Smooth muscle cell (in vitro differentiated cells): ENCODE measurements at regions not wholly inside any gene's neighbourhood (a gene's known extent, or its start where the extent isn't known, plus 50 kb on each side); places are given as distances from the start of the nearest gene placed in this dataset.

Source experiments
- DNase-seq: peaks from one replicate; lab custom pipeline; 2025; ENCODE audit not compliant: unreplicated experiment; lab: John Stamatoyannopoulos, UW
- H2AFZ ChIP-seq: fragments of 200-600 bp; sonication (generic); 2 replicates; pipeline ENCODE4 v1.6.0; 2016; ENCODE audit warnings: antibody characterized with exemption, low read depth, mild to moderate bottlenecking
- H3F3A ChIP-seq: fragments of 200-600 bp; sonication (generic); 2 replicates; pipeline ENCODE4 v1.6.0; 2017; ENCODE audit warnings: antibody characterized with exemption, low read depth
- H3K27ac ChIP-seq: fragments of 200-600 bp; sonication (generic); 2 replicates; pipeline ENCODE4 v1.5.1; 2016; ENCODE audit warnings: low read depth, mild to moderate bottlenecking
- H3K27me3 ChIP-seq: fragments of 200-600 bp; sonication (generic); 2 replicates; pipeline ENCODE4 v1.6.1; 2016; ENCODE audit warnings: low read depth, mild to moderate bottlenecking
- H3K36me3 ChIP-seq: fragments of 200-600 bp; sonication (generic); 2 replicates; pipeline ENCODE4 v1.5.1; 2016; ENCODE audit warnings: low read depth
- H3K4me1 ChIP-seq: fragments of 200-600 bp; sonication (generic); 2 replicates; pipeline ENCODE4 v1.5.1; 2016; ENCODE audit warnings: low read depth
- H3K4me2 ChIP-seq: fragments of 200-600 bp; sonication (generic); 2 replicates; pipeline ENCODE4 v1.6.0; 2016; ENCODE audit warnings: mild to moderate bottlenecking
- H3K4me3 ChIP-seq: fragments of 200-600 bp; sonication (generic); 2 replicates; pipeline ENCODE4 v1.5.1; 2016; ENCODE audit warnings: mild to moderate bottlenecking
- H3K79me2 ChIP-seq: fragments of 200-600 bp; sonication (generic); 2 replicates; pipeline ENCODE4 v1.6.0; 2016; ENCODE audit warnings: low read depth, mild to moderate bottlenecking
- H3K9ac ChIP-seq: fragments of 200-600 bp; sonication (generic); 2 replicates; pipeline ENCODE4 v1.6.0; 2016; ENCODE audit warnings: low read depth
- H3K9me3 ChIP-seq: fragments of 200-600 bp; sonication (generic); replicated peaks from 2 replicates; pipeline ENCODE4 v1.5.1; 2016; ENCODE audit warnings: low read depth
- H4K20me1 ChIP-seq: fragments of 200-600 bp; sonication (generic); 2 replicates; pipeline ENCODE4 v1.6.0; 2016; ENCODE audit warnings: low read depth
- CTCF ChIP-seq: fragments of 200-600 bp; sonication (generic); IDR thresholded peaks from 2 replicates; pipeline ENCODE4 v1.5.1; 2017; ENCODE audit warnings: borderline replicate concordance, mild to moderate bottlenecking, antibody characterized with exemption; ENCODE audit not compliant: insufficient read depth, poor library complexity, severe bottlenecking
- WGBS: methylation state at CpG from one replicate; pipeline ENCODE4 v1.1.7; 2016; ENCODE audit warnings: low lambda C conversion rate; 5-methylcytosine and 5-hydroxymethylcytosine counted together

- no peaks in the 10 kb centered on the region for H3K79me2 ChIP-seq
- H3K27me3 ChIP-seq: no peaks in the 10 kb centered on the region
- 93% methylated on average over 1 of the region's 1 CpG for WGBS
- H3K27ac ChIP-seq: no peak overlapping the region
- H3K4me3 ChIP-seq: no peak overlapping the region
- no peaks in the 10 kb centered on the region for H3K9me3 ChIP-seq
- H3K36me3 ChIP-seq: no peaks in the 10 kb centered on the region
- H3K4me1 ChIP-seq: no peaks in the 10 kb centered on the region
- no peaks in the 10 kb centered on the region for H4K20me1 ChIP-seq
- no peaks in the 10 kb centered on the region for H3F3A ChIP-seq
- TF ChIP-seq CTCF: no peak
- no peak overlapping the region for H3K4me2 ChIP-seq
- no peak overlapping the region for H2AFZ ChIP-seq
- H3K9ac ChIP-seq: no peak overlapping the region
- no peak for DNase-seq
Observed at GRCh38 chr5:89246864-89247263, 363.9 kb upstream of the MEF2C start.

- TF ChIP-seq CTCF: no peak
- DNase-seq: no peak
Observed at GRCh38 chr5:89246252-89246651, 363.3 kb upstream of the MEF2C start.

GRCh38 chr5:89243611-89244010 lies 360.6 kb upstream of the MEF2C start:
- H3K9me3 ChIP-seq: no peaks in the 10 kb centered on the region
- DNase-seq: no peak
- H3K4me2 ChIP-seq: no peak overlapping the region
- 63% methylated on average over 1 of the region's 1 CpG for whole genome bisulfite sequencing
- no peaks in the 10 kb centered on the region for H4K20me1 ChIP-seq
- no peaks in the 10 kb centered on the region for H3K27me3 ChIP-seq
- H3K4me1 ChIP-seq: no peaks in the 10 kb centered on the region
- no peak overlapping the region for H2AFZ ChIP-seq
- H3K9ac ChIP-seq: no peak overlapping the region
- no peak overlapping the region for H3K27ac ChIP-seq
- no peaks in the 10 kb centered on the region for H3K79me2 ChIP-seq
- no peak overlapping the region for H3K4me3 ChIP-seq
- no peak for TF ChIP-seq CTCF
- no peaks in the 10 kb centered on the region for H3K36me3 ChIP-seq
- no peaks in the 10 kb centered on the region for H3F3A ChIP-seq

More at GRCh38 chr5:89246252-89246651, 363.3 kb upstream of the MEF2C start:
- Histone ChIP-seq H3K9ac (no peak overlapping the region), H3F3A (no peaks in the 10 kb centered on the region), H2AFZ (no peak overlapping the region), H3K4me2 (no peak overlapping the region), H3K9me3 (no peaks in the 10 kb centered on the region), H3K4me1 (no peaks in the 10 kb centered on the region), H3K4me3 (no peak overlapping the region), H3K36me3 (no peaks in the 10 kb centered on the region), H3K27me3 (no peaks in the 10 kb centered on the region), H3K27ac (no peak overlapping the region), H3K79me2 (no peaks in the 10 kb centered on the region), H4K20me1 (no peaks in the 10 kb centered on the region)
- WGBS: 68% methylated on average over 3 of the region's 3 CpGs

GRCh38 chr5:89241186-89241585 lies 358.2 kb upstream of the MEF2C start:
- no peak overlapping the region for H3K9ac ChIP-seq
- no peaks in the 10 kb centered on the region for H3K9me3 ChIP-seq
- H3K4me2 ChIP-seq: no peak overlapping the region
- H2AFZ ChIP-seq: no peak overlapping the region
- no peak overlapping the region for H3K27ac ChIP-seq
- no peaks in the 10 kb centered on the region for H3F3A ChIP-seq
- no peaks in the 10 kb centered on the region for H3K4me1 ChIP-seq
- H3K79me2 ChIP-seq: no peaks in the 10 kb centered on the region
- no peaks in the 10 kb centered on the region for H4K20me1 ChIP-seq
- no peaks in the 10 kb centered on the region for H3K27me3 ChIP-seq
- TF ChIP-seq CTCF: no peak
- no peak for DNase-seq
- H3K36me3 ChIP-seq: no peaks in the 10 kb centered on the region
- no peak overlapping the region for H3K4me3 ChIP-seq
